ENCODE measurements at regions not wholly inside any gene's neighbourhood (a gene's known extent, or its start where the extent isn't known, plus 50 kb on each side); places are given as distances from the start of the nearest gene placed in this dataset.

DNA sequence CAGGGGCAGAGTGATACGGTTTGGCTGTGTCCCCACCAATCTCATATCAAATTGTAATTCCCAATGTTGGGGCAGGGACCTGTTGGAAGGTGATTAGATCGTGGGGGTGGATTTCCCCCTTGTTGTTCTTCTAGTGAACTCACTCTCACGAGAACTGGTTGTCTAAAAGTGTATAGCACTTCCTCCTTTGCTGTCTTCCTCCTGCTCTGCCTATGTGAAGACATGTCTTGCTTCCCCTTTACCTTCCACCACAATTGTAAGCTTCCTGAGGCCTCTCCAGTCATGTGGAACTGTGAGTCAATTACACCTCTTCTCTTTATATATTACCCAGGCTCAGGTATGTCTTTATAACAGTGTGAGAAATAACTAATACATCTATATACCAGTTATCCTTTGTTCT, 706.4 kb upstream of the KLHL1 start:
- Histone ChIP-seq H3K9me3 (ENCODE audit: control insufficient read depth, low read length) (peaks cover 2% of the 10 kb centered on the region), H4K8ac (ENCODE audit: low read length) (no peak overlapping the region), H3K4me2 (ENCODE audit: low read length, poor library complexity, severe bottlenecking) (no peak overlapping the region), H3K23ac (ENCODE audit: low read length in 2 of 2) (no peak overlapping the region), H3K27ac (ENCODE audit: low read length, poor library complexity, severe bottlenecking) (no peak overlapping the region), H2BK120ac (ENCODE audit: low read depth, low read length) (no peak overlapping the region), H3K14ac (ENCODE audit: low read length in 2 of 2) (no peak overlapping the region), H3K79me1 (replicated peaks; ENCODE audit: low read length, poor library complexity, severe bottlenecking) (no peaks in the 10 kb centered on the region), H4K91ac (ENCODE audit: low read length) (no peak overlapping the region), H2AFZ (ENCODE audit: low read depth, low read length) (no peak overlapping the region), H2AK5ac (ENCODE audit: low read length, severe bottlenecking) (no peak overlapping the region), H3K36me3 (ENCODE audit: control insufficient read depth in 1 of 2, insufficient read depth in 2 of 2, low read depth in 1 of 2, low read length in 2 of 2) (no peaks in the 10 kb centered on the region), H2BK5ac (ENCODE audit: low read depth, low read length, poor library complexity, severe bottlenecking) (no peak overlapping the region), H3K4me1 (ENCODE audit: control insufficient read depth, insufficient read depth, low read depth, low read length) (no peaks in the 10 kb centered on the region), H3K18ac (ENCODE audit: low read depth in 1 of 2, low read length in 2 of 2) (no peak overlapping the region), H3K9ac (ENCODE audit: low read length) (no peak overlapping the region), H3K4me3 (ENCODE audit: insufficient read depth in 1 of 2, low read depth in 1 of 2, low read length in 2 of 2) (no peak overlapping the region), H3K27me3 (ENCODE audit: control insufficient read depth in 1 of 2, insufficient read depth in 1 of 2, low read length in 2 of 2) (no peaks in the 10 kb centered on the region), H3K4ac (ENCODE audit: low read depth in 1 of 2, low read length in 2 of 2) (no peak overlapping the region), H2BK12ac (ENCODE audit: low read length in 2 of 2) (no peak overlapping the region), H2BK15ac (ENCODE audit: low read depth, poor library complexity, severe bottlenecking) (no peak overlapping the region)
- WGBS = 88% methylated on average over 3 of the region's 3 CpGs
- no peak for DNase-seq

DNA sequence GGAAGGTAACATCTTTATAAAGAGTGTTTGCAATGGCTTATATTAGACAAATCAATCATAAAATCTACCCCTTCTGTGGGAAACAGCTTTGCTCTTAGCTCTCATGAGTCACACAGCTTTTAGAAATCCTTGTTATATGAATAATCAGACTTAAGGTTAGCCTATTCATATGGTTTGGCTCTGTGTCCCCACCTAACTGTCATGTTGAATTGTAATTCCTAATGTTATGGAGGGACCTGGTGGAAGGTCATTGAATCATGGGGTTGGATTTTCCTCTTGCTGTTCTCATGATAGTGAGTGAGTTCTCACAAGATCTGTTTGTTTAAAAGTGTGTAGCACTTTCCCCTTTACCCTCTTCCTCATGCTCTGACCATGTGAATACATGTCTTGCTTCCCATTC, 704.2 kb upstream of the KLHL1 start:
- H2BK5ac ChIP-seq (ENCODE audit: low read depth, low read length, poor library complexity, severe bottlenecking) = no peak overlapping the region
- no peak overlapping the region for H3K4me3 ChIP-seq (ENCODE audit: insufficient read depth in 1 of 2, low read depth in 1 of 2, low read length in 2 of 2)
- DNase-seq = peak; percentile 39
- no peaks in the 10 kb centered on the region for H3K36me3 ChIP-seq (ENCODE audit: control insufficient read depth in 1 of 2, insufficient read depth in 2 of 2, low read depth in 1 of 2, low read length in 2 of 2)
- H3K23ac ChIP-seq (ENCODE audit: low read length in 2 of 2) = no peak overlapping the region
- H2BK12ac ChIP-seq (ENCODE audit: low read length in 2 of 2) = no peak overlapping the region
- H3K9ac ChIP-seq (ENCODE audit: low read length) = no peak overlapping the region
- no peak overlapping the region for H2AFZ ChIP-seq (ENCODE audit: low read depth, low read length)
- no peak overlapping the region for H3K4ac ChIP-seq (ENCODE audit: low read depth in 1 of 2, low read length in 2 of 2)
- H3K4me2 ChIP-seq (ENCODE audit: low read length, poor library complexity, severe bottlenecking) = no peak overlapping the region
- H3K27me3 ChIP-seq (ENCODE audit: control insufficient read depth in 1 of 2, insufficient read depth in 1 of 2, low read length in 2 of 2) = no peaks in the 10 kb centered on the region
- peaks cover 10% of the 10 kb centered on the region for H3K9me3 ChIP-seq (ENCODE audit: control insufficient read depth, low read length)
- H3K27ac ChIP-seq (ENCODE audit: low read length, poor library complexity, severe bottlenecking) = no peak overlapping the region
- H3K14ac ChIP-seq (ENCODE audit: low read length in 2 of 2) = no peak overlapping the region
- no peak overlapping the region for H4K91ac ChIP-seq (ENCODE audit: low read length)
- no peak overlapping the region for H4K8ac ChIP-seq (ENCODE audit: low read length)
- no peak overlapping the region for H3K18ac ChIP-seq (ENCODE audit: low read depth in 1 of 2, low read length in 2 of 2)
- no peak overlapping the region for H2BK15ac ChIP-seq (ENCODE audit: low read depth, poor library complexity, severe bottlenecking)
- H3K4me1 ChIP-seq (ENCODE audit: control insufficient read depth, insufficient read depth, low read depth, low read length) = no peaks in the 10 kb centered on the region
- H2AK5ac ChIP-seq (ENCODE audit: low read length, severe bottlenecking) = no peak overlapping the region
- no peak overlapping the region for H2BK120ac ChIP-seq (ENCODE audit: low read depth, low read length)
- H3K79me1 ChIP-seq (replicated peaks; ENCODE audit: low read length, poor library complexity, severe bottlenecking) = no peaks in the 10 kb centered on the region

DNA sequence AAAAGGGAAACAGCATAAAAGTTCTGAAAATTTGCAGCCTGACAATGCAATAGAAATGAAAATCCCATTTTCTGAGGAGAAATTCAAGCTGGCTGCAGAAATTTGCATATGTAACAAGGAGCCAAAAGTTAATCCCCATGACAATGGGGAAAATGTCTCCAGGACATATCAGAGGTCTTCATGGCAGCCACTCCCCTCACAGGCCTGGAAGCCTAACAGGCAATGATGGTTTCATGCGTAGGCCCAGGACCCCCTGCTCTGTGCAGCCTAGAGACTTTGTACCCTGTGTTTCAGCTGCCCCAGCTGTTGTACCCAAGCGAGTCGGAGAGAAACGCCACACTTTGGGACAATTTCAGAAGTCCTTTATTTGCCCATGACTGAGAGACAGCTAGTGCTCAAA, 701.3 kb upstream of the KLHL1 start:
- Histone ChIP-seq H3K23ac (ENCODE audit: low read length in 2 of 2) (no peak overlapping the region), H3K4ac (ENCODE audit: low read depth in 1 of 2, low read length in 2 of 2) (no peak overlapping the region), H2AK5ac (ENCODE audit: low read length, severe bottlenecking) (no peak overlapping the region), H3K4me3 (ENCODE audit: insufficient read depth in 1 of 2, low read depth in 1 of 2, low read length in 2 of 2) (no peak overlapping the region), H3K9me3 (ENCODE audit: control insufficient read depth, low read length) (peaks cover 14% of the 10 kb centered on the region), H3K27me3 (ENCODE audit: control insufficient read depth in 1 of 2, insufficient read depth in 1 of 2, low read length in 2 of 2) (no peaks in the 10 kb centered on the region), H3K36me3 (ENCODE audit: control insufficient read depth in 1 of 2, insufficient read depth in 2 of 2, low read depth in 1 of 2, low read length in 2 of 2) (no peaks in the 10 kb centered on the region), H3K9ac (ENCODE audit: low read length) (no peak overlapping the region), H3K4me1 (ENCODE audit: control insufficient read depth, insufficient read depth, low read depth, low read length) (no peaks in the 10 kb centered on the region), H2AFZ (ENCODE audit: low read depth, low read length) (no peak overlapping the region), H3K14ac (ENCODE audit: low read length in 2 of 2) (no peak overlapping the region), H2BK5ac (ENCODE audit: low read depth, low read length, poor library complexity, severe bottlenecking) (no peak overlapping the region), H3K79me1 (replicated peaks; ENCODE audit: low read length, poor library complexity, severe bottlenecking) (no peaks in the 10 kb centered on the region), H2BK120ac (ENCODE audit: low read depth, low read length) (no peak overlapping the region), H4K91ac (ENCODE audit: low read length) (no peak overlapping the region), H3K18ac (ENCODE audit: low read depth in 1 of 2, low read length in 2 of 2) (no peak overlapping the region), H3K4me2 (ENCODE audit: low read length, poor library complexity, severe bottlenecking) (no peak overlapping the region), H4K8ac (ENCODE audit: low read length) (no peak overlapping the region), H3K27ac (ENCODE audit: low read length, poor library complexity, severe bottlenecking) (no peak overlapping the region), H2BK15ac (ENCODE audit: low read depth, poor library complexity, severe bottlenecking) (no peak overlapping the region), H2BK12ac (ENCODE audit: low read length in 2 of 2) (no peak overlapping the region)
- 81% methylated on average over 4 of the region's 4 CpGs for WGBS
- DNase-seq = no peak

DNA sequence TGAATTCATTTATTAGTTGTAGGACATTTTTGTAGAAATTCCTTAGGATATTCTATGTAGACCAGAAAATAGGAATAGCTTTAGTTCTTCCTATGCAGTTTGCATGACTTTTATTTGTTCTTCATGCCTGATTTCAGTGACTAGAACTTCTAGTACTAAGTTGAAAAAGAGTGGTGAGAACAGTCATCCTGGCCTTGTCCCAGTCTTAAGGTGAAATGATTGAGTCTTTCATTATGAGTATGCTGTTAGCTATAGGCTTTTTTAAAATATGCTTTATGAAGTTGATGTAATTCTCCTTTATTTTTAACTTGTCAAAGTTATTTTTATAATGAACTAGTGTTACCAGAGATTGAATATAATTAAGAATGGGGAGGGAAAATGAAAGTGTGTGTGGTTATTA, 690.1 kb upstream of the KLHL1 start:
- Histone ChIP-seq H2AFZ (ENCODE audit: low read depth, low read length) (no peak overlapping the region), H2BK5ac (ENCODE audit: low read depth, low read length, poor library complexity, severe bottlenecking) (no peak overlapping the region), H3K18ac (ENCODE audit: low read depth in 1 of 2, low read length in 2 of 2) (no peak overlapping the region), H2BK15ac (ENCODE audit: low read depth, poor library complexity, severe bottlenecking) (no peak overlapping the region), H3K27me3 (ENCODE audit: control insufficient read depth in 1 of 2, insufficient read depth in 1 of 2, low read length in 2 of 2) (no peaks in the 10 kb centered on the region), H3K9me3 (ENCODE audit: control insufficient read depth, low read length) (no peaks in the 10 kb centered on the region), H3K4me1 (ENCODE audit: control insufficient read depth, insufficient read depth, low read depth, low read length) (no peaks in the 10 kb centered on the region), H4K91ac (ENCODE audit: low read length) (no peak overlapping the region), H3K4ac (ENCODE audit: low read depth in 1 of 2, low read length in 2 of 2) (no peak overlapping the region), H2AK5ac (ENCODE audit: low read length, severe bottlenecking) (no peak overlapping the region), H3K79me1 (replicated peaks; ENCODE audit: low read length, poor library complexity, severe bottlenecking) (no peaks in the 10 kb centered on the region), H3K4me2 (ENCODE audit: low read length, poor library complexity, severe bottlenecking) (no peak overlapping the region), H3K27ac (ENCODE audit: low read length, poor library complexity, severe bottlenecking) (no peak overlapping the region), H3K36me3 (ENCODE audit: control insufficient read depth in 1 of 2, insufficient read depth in 2 of 2, low read depth in 1 of 2, low read length in 2 of 2) (no peaks in the 10 kb centered on the region), H2BK120ac (ENCODE audit: low read depth, low read length) (no peak overlapping the region), H4K8ac (ENCODE audit: low read length) (no peak overlapping the region), H2BK12ac (ENCODE audit: low read length in 2 of 2) (no peak overlapping the region), H3K9ac (ENCODE audit: low read length) (no peak overlapping the region), H3K4me3 (ENCODE audit: insufficient read depth in 1 of 2, low read depth in 1 of 2, low read length in 2 of 2) (no peak overlapping the region), H3K14ac (ENCODE audit: low read length in 2 of 2) (no peak overlapping the region), H3K23ac (ENCODE audit: low read length in 2 of 2) (no peak overlapping the region)
- DNase-seq = no peak
